ENCODE measurements at regions not wholly inside any gene's neighbourhood (a gene's known extent, or its start where the extent isn't known, plus 50 kb on each side); places are given as distances from the start of the nearest gene placed in this dataset.

DNA sequence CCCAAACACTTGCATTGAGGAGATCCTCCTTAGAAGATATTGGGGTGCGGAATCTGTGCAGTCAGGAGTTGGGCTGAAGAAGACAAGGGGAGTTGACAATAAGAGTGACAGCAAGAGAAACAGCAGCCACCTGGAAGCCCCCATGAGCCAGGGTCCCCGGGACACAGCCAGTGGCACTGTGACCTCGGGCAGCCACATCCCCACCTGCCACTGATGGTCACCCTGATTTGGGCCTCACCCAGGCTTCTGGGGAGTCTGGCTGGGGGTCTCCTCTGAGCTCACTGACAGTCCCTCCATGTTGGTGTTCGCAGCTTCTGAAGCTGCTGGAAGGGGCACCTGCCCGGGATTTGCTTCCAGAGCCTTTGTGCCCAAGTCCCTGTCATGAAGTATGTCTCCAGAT, 123.5 kb downstream of the TTLL2 start:
- TF ChIP-seq POLR2A (IDR thresholded peaks at IDR 0.05): no peak
- TF ChIP-seq, protein P1, sequence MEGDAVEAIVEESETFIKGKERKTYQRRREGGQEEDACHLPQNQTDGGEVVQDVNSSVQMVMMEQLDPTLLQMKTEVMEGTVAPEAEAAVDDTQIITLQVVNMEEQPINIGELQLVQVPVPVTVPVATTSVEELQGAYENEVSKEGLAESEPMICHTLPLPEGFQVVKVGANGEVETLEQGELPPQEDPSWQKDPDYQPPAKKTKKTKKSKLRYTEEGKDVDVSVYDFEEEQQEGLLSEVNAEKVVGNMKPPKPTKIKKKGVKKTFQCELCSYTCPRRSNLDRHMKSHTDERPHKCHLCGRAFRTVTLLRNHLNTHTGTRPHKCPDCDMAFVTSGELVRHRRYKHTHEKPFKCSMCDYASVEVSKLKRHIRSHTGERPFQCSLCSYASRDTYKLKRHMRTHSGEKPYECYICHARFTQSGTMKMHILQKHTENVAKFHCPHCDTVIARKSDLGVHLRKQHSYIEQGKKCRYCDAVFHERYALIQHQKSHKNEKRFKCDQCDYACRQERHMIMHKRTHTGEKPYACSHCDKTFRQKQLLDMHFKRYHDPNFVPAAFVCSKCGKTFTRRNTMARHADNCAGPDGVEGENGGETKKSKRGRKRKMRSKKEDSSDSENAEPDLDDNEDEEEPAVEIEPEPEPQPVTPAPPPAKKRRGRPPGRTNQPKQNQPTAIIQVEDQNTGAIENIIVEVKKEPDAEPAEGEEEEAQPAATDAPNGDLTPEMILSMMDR (IDR thresholded peaks at IDR 0.05): no peak
- Histone ChIP-seq H3K27me3 (no peaks in the 10 kb centered on the region), H3K4me1 (no peaks in the 10 kb centered on the region), H3K4me3 (no peak overlapping the region), H3K36me3 (no peaks in the 10 kb centered on the region), H3K27ac (no peak overlapping the region), H3K9me3 (no peaks in the 10 kb centered on the region)
- intact Hi-C loops (cut with DNase I): no loop called here
- no peak for DNase-seq
- 88 to 90% methylated on average over 1 to 3 of the region's 5 CpGs for WGBS, 2 donors

DNA sequence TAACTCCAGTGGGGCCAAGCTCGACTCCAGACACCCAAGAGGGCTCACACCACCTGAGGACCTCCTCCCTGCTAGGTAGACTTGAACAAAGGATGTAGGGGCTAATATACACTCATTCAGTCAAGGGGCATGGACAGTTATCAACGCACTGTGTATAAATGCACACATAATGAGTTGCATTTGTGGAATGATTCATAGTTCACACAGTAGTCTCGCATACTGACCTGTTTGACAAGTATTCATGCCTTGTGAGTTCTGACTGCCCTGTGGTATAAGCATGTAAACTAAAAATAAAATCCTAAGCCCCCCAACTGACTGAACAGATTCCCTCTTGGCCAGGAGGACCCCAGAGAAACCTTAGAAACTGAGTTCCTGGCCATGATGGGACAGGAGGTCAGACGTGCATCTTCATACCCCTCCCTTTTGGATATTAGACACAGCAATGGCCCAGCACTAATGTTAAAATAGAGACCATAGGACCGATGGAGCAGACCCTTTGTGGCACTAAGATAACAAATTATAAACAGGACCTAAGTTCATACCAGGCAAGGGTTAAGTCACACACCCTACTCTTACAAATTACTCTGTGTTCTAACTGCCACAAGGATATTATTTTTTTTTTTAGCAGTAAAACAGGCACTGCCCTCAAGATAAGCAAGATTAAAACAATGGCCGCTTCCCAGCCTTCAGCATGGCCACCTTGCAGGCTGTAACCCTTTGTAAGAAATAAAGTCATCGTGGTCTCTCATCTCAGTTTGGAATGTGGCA, 124.4 kb downstream of the TTLL2 start:
- Histone ChIP-seq H3K4me1 (no peaks in the 10 kb centered on the region), H3K36me3 (no peaks in the 10 kb centered on the region), H3K9me3 (no peaks in the 10 kb centered on the region), H3K27me3 (no peaks in the 10 kb centered on the region), H3K4me3 (no peak overlapping the region), H3K27ac (no peak overlapping the region)
- 66 to 73% methylated on average over 7 of the region's 7 CpGs for WGBS, 2 donors
- intact Hi-C loops (cut with DNase I): no loop called here
- no peak for TF ChIP-seq POLR2A (IDR thresholded peaks at IDR 0.05)
- TF ChIP-seq, protein P1 (IDR thresholded peaks at IDR 0.05): no peak
- no peak for DNase-seq

DNA sequence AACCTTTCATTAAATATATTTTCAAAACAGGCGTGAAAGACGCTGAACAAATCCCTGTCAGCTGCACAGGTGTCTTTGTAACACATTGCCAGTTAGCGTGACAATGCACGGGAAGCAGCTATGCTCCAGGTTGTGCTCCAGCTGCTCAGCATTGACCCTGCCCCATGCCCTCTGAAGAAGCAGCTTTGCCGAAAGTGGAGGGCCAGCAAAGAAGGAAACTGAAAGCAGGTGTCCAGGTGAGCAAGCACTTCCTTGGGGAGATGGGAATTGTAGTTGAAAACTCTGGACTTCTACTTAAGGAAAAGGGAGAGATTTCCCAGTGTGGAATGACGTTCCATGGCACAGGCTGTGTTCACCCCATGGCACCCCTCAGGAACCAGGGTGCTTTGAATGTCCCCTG, 125.7 kb downstream of the TTLL2 start:
- H3K27me3 ChIP-seq: no peaks in the 10 kb centered on the region
- no peak overlapping the region for H3K27ac ChIP-seq
- H3K9me3 ChIP-seq: no peaks in the 10 kb centered on the region
- 41 to 43% methylated on average over 6 of the region's 6 CpGs for WGBS, 2 donors
- no peaks in the 10 kb centered on the region for H3K4me1 ChIP-seq
- no peak for DNase-seq
- intact Hi-C loops (cut with DNase I): no loop called here
- TF ChIP-seq, protein P1 (IDR thresholded peaks at IDR 0.05): no peak
- no peak for TF ChIP-seq POLR2A (IDR thresholded peaks at IDR 0.05)
- no peaks in the 10 kb centered on the region for H3K36me3 ChIP-seq
- no peak overlapping the region for H3K4me3 ChIP-seq

DNA sequence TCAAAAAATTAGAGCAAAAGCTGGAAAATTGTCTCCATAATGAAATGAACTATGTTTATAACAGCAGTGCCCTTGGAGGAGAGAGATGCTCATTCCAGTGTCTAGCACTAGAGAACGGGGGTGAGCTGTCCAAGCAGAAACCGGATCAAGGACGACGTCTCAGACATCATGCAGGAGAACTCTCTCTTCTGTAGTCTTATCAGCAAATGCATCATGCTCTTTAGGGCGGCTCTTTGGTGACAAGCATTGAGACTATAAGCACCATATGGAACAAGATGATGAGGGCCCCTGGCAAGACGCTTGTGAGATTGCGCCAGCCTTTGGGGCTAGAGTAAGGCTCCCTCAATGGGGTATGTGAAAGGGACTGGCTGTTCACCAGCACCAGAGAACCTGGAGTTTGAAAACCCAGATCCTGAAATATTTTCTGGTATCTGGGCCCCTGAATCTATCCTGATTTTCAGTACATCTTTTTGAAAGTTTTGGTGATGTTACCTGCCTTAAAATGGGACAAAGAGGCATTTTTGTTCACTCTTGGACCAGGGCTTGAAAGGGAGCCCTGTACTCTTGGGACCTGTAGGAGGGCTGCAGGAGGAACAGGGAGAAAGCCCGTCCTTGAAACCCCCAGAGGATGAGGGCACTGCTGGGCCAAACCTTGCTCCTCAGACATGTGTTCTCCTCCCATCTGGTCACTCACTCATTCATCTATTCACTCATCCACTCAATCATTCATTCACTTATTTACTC, 127.6 kb downstream of the TTLL2 start:
- Histone ChIP-seq H3K36me3 (no peaks in the 10 kb centered on the region), H3K4me1 (no peaks in the 10 kb centered on the region), H3K4me3 (no peak overlapping the region), H3K27ac (no peak overlapping the region), H3K27me3 (peaks cover 0 to 5% (median 0%) of the 10 kb centered on the region in 4 donors), H3K9me3 (no peaks in the 10 kb centered on the region)
- intact Hi-C loops (cut with DNase I): no loop called here
- 80 to 86% methylated on average over 7 to 8 of the region's 8 CpGs for WGBS, 2 donors
- no peak for TF ChIP-seq POLR2A (IDR thresholded peaks at IDR 0.05)
- TF ChIP-seq, protein P1 (IDR thresholded peaks at IDR 0.05): no peak
- no peak for DNase-seq

DNA sequence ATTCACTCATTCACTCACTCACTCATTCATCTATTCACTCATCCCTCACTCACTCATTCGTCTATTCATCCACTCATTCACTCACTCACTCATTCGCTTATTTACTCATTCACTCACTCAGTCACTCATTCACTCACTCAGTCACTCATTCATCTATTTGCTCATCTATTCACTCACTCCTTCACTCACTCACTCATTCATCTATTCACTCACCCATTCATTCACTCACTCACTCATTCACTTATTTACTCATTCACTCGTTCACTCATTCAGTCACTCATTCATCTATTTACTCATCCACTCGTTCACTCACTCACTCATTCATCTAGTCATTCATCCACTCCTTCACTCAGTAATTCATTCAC, 128.2 kb downstream of the TTLL2 start:
- no peaks in the 10 kb centered on the region for H3K36me3 ChIP-seq
- intact Hi-C loops (cut with DNase I): no loop called here
- peaks cover 0 to 10% (median 0%) of the 10 kb centered on the region in 4 donors for H3K27me3 ChIP-seq
- H3K4me1 ChIP-seq: no peaks in the 10 kb centered on the region
- no peaks in the 10 kb centered on the region for H3K9me3 ChIP-seq
- 76 to 89% methylated on average over 4 of the region's 4 CpGs for WGBS, 2 donors
- no peak for DNase-seq
- H3K4me3 ChIP-seq: no peak overlapping the region
- no peak for TF ChIP-seq POLR2A (IDR thresholded peaks at IDR 0.05)
- TF ChIP-seq, protein P1 (IDR thresholded peaks at IDR 0.05): no peak
- H3K27ac ChIP-seq: no peak overlapping the region
